Fibroblast of villous mesenchyme (primary cell): ENCODE measurements at regions not wholly inside any gene's neighbourhood (a gene's known extent, or its start where the extent isn't known, plus 50 kb on each side); places are given as distances from the start of the nearest gene placed in this dataset.
"Not testable (repeated sequence)": the region's sequence is repeated elsewhere in the genome, so short reads cannot be mapped to it uniquely, and the experiment has no call there.

Experiments
- DNase-seq: peaks from one replicate; pipeline ENCODE4 v3.0.0-alpha.2; 2010; ENCODE audit warnings: low read depth
- H3K4me3 ChIP-seq: 2 replicates; pipeline ENCODE4 v1.5.1; 2011; ENCODE audit warnings: low read depth, mild to moderate bottlenecking, low read length
- TF ChIP-seq, protein P1 (sequence below): IDR thresholded peaks from 2 replicates; pipeline ENCODE4 v1.5.1; 2012; ENCODE audit warnings: low read depth, mild to moderate bottlenecking, low read length; ENCODE audit not compliant: insufficient read depth

- TF ChIP-seq, protein P1, sequence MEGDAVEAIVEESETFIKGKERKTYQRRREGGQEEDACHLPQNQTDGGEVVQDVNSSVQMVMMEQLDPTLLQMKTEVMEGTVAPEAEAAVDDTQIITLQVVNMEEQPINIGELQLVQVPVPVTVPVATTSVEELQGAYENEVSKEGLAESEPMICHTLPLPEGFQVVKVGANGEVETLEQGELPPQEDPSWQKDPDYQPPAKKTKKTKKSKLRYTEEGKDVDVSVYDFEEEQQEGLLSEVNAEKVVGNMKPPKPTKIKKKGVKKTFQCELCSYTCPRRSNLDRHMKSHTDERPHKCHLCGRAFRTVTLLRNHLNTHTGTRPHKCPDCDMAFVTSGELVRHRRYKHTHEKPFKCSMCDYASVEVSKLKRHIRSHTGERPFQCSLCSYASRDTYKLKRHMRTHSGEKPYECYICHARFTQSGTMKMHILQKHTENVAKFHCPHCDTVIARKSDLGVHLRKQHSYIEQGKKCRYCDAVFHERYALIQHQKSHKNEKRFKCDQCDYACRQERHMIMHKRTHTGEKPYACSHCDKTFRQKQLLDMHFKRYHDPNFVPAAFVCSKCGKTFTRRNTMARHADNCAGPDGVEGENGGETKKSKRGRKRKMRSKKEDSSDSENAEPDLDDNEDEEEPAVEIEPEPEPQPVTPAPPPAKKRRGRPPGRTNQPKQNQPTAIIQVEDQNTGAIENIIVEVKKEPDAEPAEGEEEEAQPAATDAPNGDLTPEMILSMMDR = no peak
- peak; percentile 17 for DNase-seq
- H3K4me3 ChIP-seq = no peak overlapping the region
Observed at GRCh38 chr5:105617436-105618215, 2053.1 kb downstream of the EFNA5 start.

- DNase-seq = peak; percentile 14
- H3K4me3 ChIP-seq = no peak overlapping the region
- TF ChIP-seq, protein P1 = no peak
Observed at GRCh38 chr5:105616599-105616998, 2054.0 kb upstream of the NUDT12 start.

DNA sequence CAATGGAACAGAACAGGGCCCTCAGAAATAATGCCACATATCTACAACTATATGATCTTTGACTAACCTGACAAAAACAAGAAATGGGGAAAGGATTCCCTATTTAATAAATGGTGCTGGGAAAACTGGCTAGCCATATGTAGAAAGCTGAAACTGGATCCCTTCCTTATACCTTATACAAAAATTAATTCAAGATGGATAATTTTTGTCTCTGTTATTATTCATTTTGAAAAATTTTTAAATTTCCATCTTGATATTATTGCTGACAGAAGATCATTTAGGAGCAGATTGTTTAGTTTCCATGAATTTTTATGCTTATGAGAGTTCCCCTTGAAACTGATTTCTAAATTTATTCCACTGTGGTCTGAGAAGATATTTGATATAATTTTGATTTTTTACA lies 2039.8 kb upstream of the NUDT12 start:
- not testable (repeated sequence) for H3K4me3 ChIP-seq, DNase-seq

DNA sequence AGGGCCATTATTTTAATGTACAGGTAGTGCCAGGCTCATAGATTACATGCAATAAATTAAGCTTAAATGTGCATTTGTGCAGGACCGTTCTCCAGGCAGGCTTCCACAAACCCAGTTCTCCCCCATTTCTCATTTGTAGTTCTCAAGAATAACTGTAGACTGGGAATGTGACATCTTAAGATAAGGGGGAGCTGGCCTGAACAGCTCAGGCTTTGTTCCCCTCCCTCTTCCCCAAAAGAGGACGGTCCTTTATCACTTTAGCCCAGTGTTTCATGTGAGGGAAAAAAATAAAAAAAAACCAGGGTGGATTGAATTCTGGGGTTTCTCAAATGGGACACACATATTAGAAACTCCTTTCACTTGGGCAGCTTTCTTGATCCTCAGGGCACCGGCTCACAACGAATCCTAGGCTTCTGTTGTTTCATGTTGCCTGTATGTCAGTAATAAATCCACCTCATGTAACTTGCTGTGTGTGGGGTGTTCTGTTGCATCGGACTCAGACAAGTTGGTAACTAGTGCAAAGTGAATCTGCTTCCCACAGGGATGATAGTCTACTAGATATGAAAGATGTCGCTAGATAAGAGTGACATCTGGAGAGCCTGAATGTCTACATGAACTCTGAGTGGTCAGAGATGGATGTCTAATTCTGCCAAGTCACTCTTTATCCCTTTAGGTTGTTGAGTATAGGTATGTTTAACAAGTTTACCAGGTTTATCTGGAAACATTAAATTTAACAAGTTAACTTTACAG lies 2030.6 kb upstream of the NUDT12 start:
- TF ChIP-seq, protein P1 = no peak
- DNase-seq = no peak
- H3K4me3 ChIP-seq = no peak overlapping the region

DNA sequence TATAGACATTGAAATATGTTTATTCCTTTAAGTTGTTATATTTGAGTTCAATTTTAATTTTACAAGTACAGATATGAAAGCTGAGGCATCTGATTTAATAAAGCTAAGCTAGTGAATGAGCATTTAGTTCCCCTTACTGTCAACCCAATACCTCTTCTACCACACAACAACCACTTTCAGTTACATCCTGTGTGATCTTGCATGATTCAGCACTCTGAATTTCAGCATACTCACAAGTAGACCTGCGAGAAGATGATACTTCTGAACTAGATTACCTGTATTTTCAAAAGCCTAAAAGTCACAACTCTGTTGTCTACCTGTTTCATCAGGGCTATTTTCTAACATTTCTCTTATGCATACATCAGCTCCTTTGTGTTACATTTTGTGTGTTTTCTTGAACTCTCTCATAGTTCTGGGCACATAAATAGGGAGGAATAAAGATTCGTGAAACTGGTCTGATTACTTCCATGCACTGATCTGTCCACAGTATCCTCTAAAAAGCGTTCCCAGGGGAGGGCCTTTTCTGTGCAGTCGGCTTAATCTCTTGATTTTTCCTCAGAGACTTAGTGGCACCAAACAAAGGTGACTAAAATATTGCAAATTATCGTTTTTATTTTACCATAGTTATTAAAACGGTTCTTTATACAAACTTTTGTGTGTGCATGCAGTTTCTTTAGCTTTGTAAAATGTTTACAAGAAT lies 2025.5 kb upstream of the NUDT12 start:
- no peak for DNase-seq
- no peak overlapping the region for H3K4me3 ChIP-seq

GRCh38 chr5:105581988-105582690 lies 2019.5 kb upstream of the NUDT12 start:
- DNase-seq = no peak

More for the DNA sequence above, 2025.5 kb upstream of the NUDT12 start:
- TF ChIP-seq, protein P1 = no peak

More at GRCh38 chr5:105581988-105582690, 2019.5 kb upstream of the NUDT12 start:
- no peak overlapping the region for H3K4me3 ChIP-seq
- TF ChIP-seq, protein P1 = no peak
